GM12874 (cell line): ENCODE measurements at regions not wholly inside any gene's neighbourhood (a gene's known extent, or its start where the extent isn't known, plus 50 kb on each side); places are given as distances from the start of the nearest gene placed in this dataset.

Experiments used
- TF ChIP-seq, protein P1 (sequence below): IDR thresholded peaks from 2 replicates; pipeline ENCODE4 v1.5.1; 2011; ENCODE audit warnings: low read depth, mild to moderate bottlenecking, control low read depth, low read length, moderate library complexity; ENCODE audit not compliant: insufficient read depth

DNA sequence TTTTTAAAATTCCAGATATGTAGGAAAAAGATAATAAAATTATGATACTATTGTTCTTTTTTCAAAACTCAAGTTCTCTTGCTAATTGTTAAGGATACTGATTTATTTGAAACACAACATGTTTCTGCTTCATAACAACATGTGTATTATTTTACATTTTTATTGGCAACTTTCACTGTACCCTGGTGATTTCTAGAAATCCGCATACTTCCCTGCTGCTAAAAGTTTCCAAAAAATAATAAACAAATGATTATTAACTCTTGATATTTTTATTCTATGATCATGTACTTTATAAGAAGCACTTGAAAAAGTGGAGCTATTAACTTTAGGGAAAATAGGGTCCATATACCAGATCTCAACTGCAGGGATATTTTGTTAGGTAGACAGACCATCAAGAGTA is 71.2 kb upstream of the HCCS start:
- TF ChIP-seq, protein P1, sequence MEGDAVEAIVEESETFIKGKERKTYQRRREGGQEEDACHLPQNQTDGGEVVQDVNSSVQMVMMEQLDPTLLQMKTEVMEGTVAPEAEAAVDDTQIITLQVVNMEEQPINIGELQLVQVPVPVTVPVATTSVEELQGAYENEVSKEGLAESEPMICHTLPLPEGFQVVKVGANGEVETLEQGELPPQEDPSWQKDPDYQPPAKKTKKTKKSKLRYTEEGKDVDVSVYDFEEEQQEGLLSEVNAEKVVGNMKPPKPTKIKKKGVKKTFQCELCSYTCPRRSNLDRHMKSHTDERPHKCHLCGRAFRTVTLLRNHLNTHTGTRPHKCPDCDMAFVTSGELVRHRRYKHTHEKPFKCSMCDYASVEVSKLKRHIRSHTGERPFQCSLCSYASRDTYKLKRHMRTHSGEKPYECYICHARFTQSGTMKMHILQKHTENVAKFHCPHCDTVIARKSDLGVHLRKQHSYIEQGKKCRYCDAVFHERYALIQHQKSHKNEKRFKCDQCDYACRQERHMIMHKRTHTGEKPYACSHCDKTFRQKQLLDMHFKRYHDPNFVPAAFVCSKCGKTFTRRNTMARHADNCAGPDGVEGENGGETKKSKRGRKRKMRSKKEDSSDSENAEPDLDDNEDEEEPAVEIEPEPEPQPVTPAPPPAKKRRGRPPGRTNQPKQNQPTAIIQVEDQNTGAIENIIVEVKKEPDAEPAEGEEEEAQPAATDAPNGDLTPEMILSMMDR, result no peak

DNA sequence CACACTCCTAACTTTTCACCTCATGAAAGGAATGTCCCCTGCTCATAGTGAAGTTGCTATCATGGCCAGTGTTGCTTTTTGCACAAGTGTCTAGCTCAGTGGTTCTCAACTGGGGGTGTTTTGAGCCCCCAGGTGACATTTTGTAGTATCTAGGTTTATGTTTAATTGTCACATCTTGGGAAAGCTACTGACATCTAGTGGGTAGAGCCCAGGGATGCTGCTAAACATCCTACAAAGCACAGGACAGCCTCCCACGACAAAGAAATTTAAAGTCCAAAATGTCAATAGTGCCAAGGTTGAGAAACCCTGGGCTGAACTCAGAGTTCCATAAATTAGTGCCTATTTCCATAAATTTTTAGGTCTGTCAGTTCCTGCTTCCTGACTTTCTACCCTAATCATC is 70.7 kb upstream of the HCCS start:
- TF ChIP-seq, protein P1, result no peak

DNA sequence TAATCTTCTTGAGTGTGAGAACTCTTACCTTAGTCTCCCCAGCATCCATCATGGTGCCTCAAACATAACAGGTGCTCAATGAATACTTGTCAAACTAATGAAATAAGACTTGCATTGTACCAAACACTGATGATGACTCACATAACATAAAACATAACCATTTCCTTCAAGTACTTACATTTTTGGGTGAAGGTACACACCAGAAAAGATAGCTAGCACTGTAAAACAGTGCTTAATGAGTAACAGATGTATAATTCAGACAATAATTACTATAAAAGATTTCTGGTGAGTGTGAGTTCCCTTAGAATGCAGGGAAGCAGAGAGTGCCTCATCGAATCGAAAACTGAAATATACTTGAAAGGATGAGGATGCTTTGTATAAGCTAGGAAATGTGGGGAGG is 70.1 kb upstream of the HCCS start:
- TF ChIP-seq, protein P1, result no peak

DNA sequence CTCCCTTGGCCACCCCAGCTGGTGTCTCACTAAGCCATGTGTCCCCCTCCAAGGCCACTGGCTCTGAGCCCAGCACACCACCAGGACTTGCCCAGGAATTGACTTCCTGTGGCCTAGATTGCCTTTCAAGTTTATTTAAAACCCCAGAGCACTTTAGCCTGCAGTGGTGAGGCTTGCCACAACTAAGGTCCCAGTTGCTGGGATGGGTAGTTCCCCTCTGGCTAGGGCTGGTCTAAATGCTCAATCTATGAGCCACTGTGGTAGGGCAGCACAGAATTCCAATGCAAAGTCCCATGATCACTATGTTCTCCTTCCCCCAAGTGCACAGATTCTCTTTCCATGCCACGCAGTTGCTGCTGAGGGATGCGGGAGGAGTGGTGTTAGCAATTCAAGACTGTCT is 61.1 kb upstream of the HCCS start:
- TF ChIP-seq, protein P1, result no peak

DNA sequence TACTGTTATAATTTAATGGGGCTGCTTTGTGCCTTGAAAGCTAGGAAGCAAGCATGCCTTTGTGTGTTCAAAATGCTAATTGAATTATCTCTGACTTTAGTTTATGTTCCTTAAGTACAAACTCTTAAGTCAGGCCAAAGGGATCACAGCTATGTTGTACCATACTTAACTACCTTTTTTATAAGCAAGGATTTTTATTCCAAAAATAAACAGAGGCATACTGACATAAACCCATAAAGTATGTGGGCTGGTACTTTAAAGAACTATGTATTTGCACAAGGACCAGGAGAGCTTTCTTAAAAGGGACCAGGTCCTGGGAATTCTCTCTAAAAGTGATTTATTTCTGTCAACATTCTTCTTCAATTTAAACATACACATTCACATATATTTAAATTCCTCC is 57.8 kb upstream of the HCCS start:
- TF ChIP-seq, protein P1, result no peak

DNA sequence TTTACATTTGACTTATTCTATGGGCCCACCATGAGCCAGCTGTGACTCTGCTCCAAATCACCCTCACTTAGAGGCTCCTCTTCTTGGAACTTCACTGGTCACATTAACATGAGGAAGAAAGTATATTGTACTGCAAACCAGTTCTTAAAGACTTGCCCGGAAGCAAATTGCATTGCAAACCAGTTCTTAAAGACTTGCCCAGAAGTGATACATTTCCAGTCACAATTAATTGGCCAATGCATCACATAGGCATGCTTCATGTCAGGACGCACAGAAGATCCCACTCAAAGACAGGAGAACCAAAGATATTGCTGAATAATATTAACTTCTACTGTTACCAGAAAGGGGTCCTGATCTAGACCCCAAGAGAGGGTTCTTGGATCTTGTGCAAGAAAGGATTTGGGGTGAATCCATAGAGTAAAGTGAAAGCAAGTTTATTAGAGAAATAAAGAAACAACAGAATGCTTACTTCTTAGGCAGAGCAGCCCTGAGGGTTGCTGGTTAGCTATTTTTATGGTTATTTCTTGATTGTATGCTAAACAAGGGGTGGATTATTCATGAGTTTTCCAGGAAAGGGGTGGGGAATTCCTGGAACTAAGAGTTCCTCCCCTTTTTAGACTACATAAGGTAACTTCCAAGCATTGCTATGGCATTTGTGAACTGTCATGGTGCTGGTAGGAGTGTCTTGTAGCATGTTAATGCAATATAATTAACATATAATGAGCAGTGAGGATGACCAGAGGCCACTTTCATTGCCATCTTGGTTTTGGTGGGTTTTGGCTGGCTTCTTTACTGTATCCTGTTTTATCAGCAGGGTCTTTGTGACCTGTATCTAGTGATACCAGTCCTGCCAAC is 54.6 kb upstream of the HCCS start:
- TF ChIP-seq, protein P1, result no peak

DNA sequence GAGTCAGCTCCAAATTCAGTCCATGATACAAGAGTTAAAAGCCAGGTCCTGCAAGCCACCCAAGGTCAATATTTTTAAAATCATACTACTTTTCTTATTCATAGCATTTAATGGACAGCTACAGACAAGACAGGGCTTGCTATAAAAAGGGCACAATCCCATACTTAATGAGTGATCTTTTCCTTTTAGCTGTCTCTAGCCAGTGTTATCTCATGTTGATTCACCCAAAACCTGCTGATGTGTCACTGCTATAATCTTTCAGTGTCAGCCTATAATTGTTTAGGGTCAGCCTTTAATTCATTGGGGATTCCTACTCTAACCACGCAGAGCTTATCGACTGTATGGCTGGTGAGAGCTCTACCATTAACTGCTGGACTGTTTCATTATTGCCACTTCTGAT is 51.2 kb upstream of the HCCS start:
- TF ChIP-seq, protein P1, result no peak
